HCT116 (cell line): ENCODE measurements at regions not wholly inside any gene's neighbourhood (a gene's known extent, or its start where the extent isn't known, plus 50 kb on each side); places are given as distances from the start of the nearest gene placed in this dataset.
"Not testable (repeated sequence)": the region's sequence is repeated elsewhere in the genome, so short reads cannot be mapped to it uniquely, and the experiment has no call there.

Experiments used
- ATF3 ChIP-seq: IDR thresholded peaks from 2 replicates; pipeline ENCODE4 v1.6.1; 2012
- CBX3 ChIP-seq: IDR thresholded peaks from 2 replicates; pipeline ENCODE4 v1.6.1; 2012; ENCODE audit warnings: low read depth
- CEBPB ChIP-seq: IDR thresholded peaks from 2 replicates; pipeline ENCODE4 v1.6.1; 2012; ENCODE audit warnings: low read depth
- EZH2 ChIP-seq: fragments of 200-600 bp; sonication (generic); IDR thresholded peaks from 2 replicates; pipeline ENCODE4 v1.6.1; 2017; ENCODE audit warnings: antibody characterized with exemption, mixed run types
- EZH2phosphoT487 ChIP-seq: fragments of 200-600 bp; IDR thresholded peaks from 2 replicates; pipeline ENCODE4 v1.6.1; 2018; ENCODE audit warnings: antibody characterized with exemption, borderline replicate concordance
- MAX ChIP-seq: IDR thresholded peaks from 2 replicates; pipeline ENCODE4 v1.6.1; 2012
- POLR2A ChIP-seq: IDR thresholded peaks from 2 replicates; pipeline ENCODE4 v1.7.0; 2011; ENCODE audit warnings: borderline replicate concordance; ENCODE audit not compliant: insufficient read depth, insufficient read length; ENCODE audit errors: extremely low read depth
- RAD21 ChIP-seq: IDR thresholded peaks from 2 replicates; pipeline ENCODE4 v1.6.1; 2012; ENCODE audit warnings: low read depth, mild to moderate bottlenecking
- REST ChIP-seq: IDR thresholded peaks from 2 replicates; pipeline ENCODE4 v1.6.1; 2012; ENCODE audit warnings: low read depth
- SP1 ChIP-seq: IDR thresholded peaks from 2 replicates; pipeline ENCODE4 v1.6.1; 2012; ENCODE audit warnings: low read depth
- SRF ChIP-seq: IDR thresholded peaks from 2 replicates; pipeline ENCODE4 v1.6.1; 2012; ENCODE audit warnings: low read depth
- YY1 ChIP-seq: IDR thresholded peaks from 2 replicates; pipeline ENCODE4 v1.6.1; 2011; ENCODE audit warnings: low read length, low read depth, moderate library complexity, mild to moderate bottlenecking; ENCODE audit not compliant: insufficient replicate concordance; ENCODE audit errors: extremely low read depth
- ZNF274 ChIP-seq: fragments of 200-500 bp; sonication (Bioruptor generic); IDR thresholded peaks from 2 replicates; pipeline ENCODE4 v1.6.1; 2014; ENCODE audit warnings: mild to moderate bottlenecking, low read depth, low read length, inconsistent platforms
- TF ChIP-seq, protein P1 (sequence below), 3 experiments: fragments of 200-600 bp in 1 of 3; sonication (generic) in 1 of 3; IDR thresholded peaks in 2 of 3; conservative IDR thresholded peaks in 1 of 3; 2 replicates each; pipeline ENCODE4 v1.5.1; 2012 to 2017; ENCODE audit warnings: low read depth in 2 of 3, low read length in 2 of 3, antibody characterized with exemption in 1 of 3, borderline replicate concordance in 1 of 3, control low read depth in 1 of 3, mild to moderate bottlenecking in 1 of 3, mixed read lengths in 1 of 3, mixed run types in 1 of 3, moderate library complexity in 1 of 3; ENCODE audit not compliant: insufficient read depth in 1 of 3

GRCh38 chr6:134804311-134804710, 145.6 kb downstream of the ALDH8A1 start:
- not testable (repeated sequence) for TF ChIP-seq CEBPB, ZNF274, REST, RAD21, ATF3, EZH2, POLR2A, CBX3, MAX, SRF, YY1, SP1, EZH2phosphoT487
- TF ChIP-seq, protein P1, sequence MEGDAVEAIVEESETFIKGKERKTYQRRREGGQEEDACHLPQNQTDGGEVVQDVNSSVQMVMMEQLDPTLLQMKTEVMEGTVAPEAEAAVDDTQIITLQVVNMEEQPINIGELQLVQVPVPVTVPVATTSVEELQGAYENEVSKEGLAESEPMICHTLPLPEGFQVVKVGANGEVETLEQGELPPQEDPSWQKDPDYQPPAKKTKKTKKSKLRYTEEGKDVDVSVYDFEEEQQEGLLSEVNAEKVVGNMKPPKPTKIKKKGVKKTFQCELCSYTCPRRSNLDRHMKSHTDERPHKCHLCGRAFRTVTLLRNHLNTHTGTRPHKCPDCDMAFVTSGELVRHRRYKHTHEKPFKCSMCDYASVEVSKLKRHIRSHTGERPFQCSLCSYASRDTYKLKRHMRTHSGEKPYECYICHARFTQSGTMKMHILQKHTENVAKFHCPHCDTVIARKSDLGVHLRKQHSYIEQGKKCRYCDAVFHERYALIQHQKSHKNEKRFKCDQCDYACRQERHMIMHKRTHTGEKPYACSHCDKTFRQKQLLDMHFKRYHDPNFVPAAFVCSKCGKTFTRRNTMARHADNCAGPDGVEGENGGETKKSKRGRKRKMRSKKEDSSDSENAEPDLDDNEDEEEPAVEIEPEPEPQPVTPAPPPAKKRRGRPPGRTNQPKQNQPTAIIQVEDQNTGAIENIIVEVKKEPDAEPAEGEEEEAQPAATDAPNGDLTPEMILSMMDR (IDR thresholded peaks at IDR 0.05 in 2 of 3, conservative IDR thresholded peaks at IDR 0.05 in 1 of 3; ENCODE audit: borderline replicate concordance in 1 of 3, insufficient read depth in 1 of 3, low read depth in 2 of 3, low read length in 2 of 3) = not testable (repeated sequence)
